NCI-H82 treated with DMSO at 0.1 percent for 48 hours (cell line): ENCODE measurements at regions not wholly inside any gene's neighbourhood (a gene's known extent, or its start where the extent isn't known, plus 50 kb on each side); places are given as distances from the start of the nearest gene placed in this dataset.

Source experiments
- DNase-seq: peaks from one replicate; lab custom pipeline; 2025; ENCODE audit not compliant: unreplicated experiment; lab: John Stamatoyannopoulos, UW

GRCh38 chr6:98280492-98280891, 553.9 kb upstream of the POU3F2 start:
- DNase-seq: no peak

- no peak for DNase-seq
Measured at GRCh38 chr6:98286620-98287019, 547.8 kb upstream of the POU3F2 start.

- no peak for DNase-seq
Measured at GRCh38 chr6:98287876-98288275, 546.5 kb upstream of the POU3F2 start.

GRCh38 chr6:98292810-98293209, 541.6 kb upstream of the POU3F2 start:
- DNase-seq: no peak

GRCh38 chr6:98295515-98296175, 538.7 kb upstream of the POU3F2 start:
- DNase-seq: no peak

- DNase-seq: no peak
Measured at GRCh38 chr6:98308564-98308963, 525.8 kb upstream of the POU3F2 start.

- no peak for DNase-seq
Measured at GRCh38 chr6:98310443-98310842, 523.9 kb upstream of the POU3F2 start.

- DNase-seq: no peak
Measured at GRCh38 chr6:98323605-98324004, 510.8 kb upstream of the POU3F2 start.

- no peak for DNase-seq
Measured at GRCh38 chr6:98324446-98324845, 509.9 kb upstream of the POU3F2 start.

GRCh38 chr6:98325366-98325765, 509.0 kb upstream of the POU3F2 start:
- no peak for DNase-seq

GRCh38 chr6:98333273-98333672, 501.1 kb upstream of the POU3F2 start:
- DNase-seq: peak; percentile 15

- no peak for DNase-seq
Measured at GRCh38 chr6:98335594-98335993, 498.8 kb upstream of the POU3F2 start.

GRCh38 chr6:98339506-98339905, 494.9 kb upstream of the POU3F2 start:
- DNase-seq: no peak

GRCh38 chr6:98343004-98343403, 491.4 kb upstream of the POU3F2 start:
- no peak for DNase-seq

- no peak for DNase-seq
Measured at GRCh38 chr6:98343797-98344196, 490.6 kb upstream of the POU3F2 start.

- DNase-seq: no peak
Measured at GRCh38 chr6:98352348-98352747, 482.0 kb upstream of the POU3F2 start.

- DNase-seq: no peak
Measured at GRCh38 chr6:98358173-98358572, 476.2 kb upstream of the POU3F2 start.

- no peak for DNase-seq
Measured at GRCh38 chr6:98366371-98366770, 468.0 kb upstream of the POU3F2 start.

- no peak for DNase-seq
Measured at GRCh38 chr6:98380589-98380988, 453.8 kb upstream of the POU3F2 start.

GRCh38 chr6:98382246-98382645, 452.1 kb upstream of the POU3F2 start:
- DNase-seq: no peak

- no peak for DNase-seq
Measured at GRCh38 chr6:98384334-98384733, 450.0 kb upstream of the POU3F2 start.

- no peak for DNase-seq
Measured at GRCh38 chr6:98384801-98385200, 449.6 kb upstream of the POU3F2 start.

GRCh38 chr6:98395610-98396166, 438.7 kb upstream of the POU3F2 start:
- no peak for DNase-seq
